ENCODE measurements at regions not wholly inside any gene's neighbourhood (a gene's known extent, or its start where the extent isn't known, plus 50 kb on each side); places are given as distances from the start of the nearest gene placed in this dataset.

GRCh38 chr1:244941121-244941520, 76.8 kb upstream of the HNRNPU start (continued):
- TF ChIP-seq NFYB (IDR thresholded peaks at IDR 0.05; ENCODE audit: insufficient read depth, low read depth, low read length) (no peak), SP1 (IDR thresholded peaks at IDR 0.05; ENCODE audit: low read depth, low read length) (no peak), BHLHE40 (IDR thresholded peaks at IDR 0.05; ENCODE audit: borderline replicate concordance in 1 of 2, low read depth in 2 of 2, low read length in 1 of 2) (no peak; a peak in 1 of 4 replicates), CHD4 (IDR thresholded peaks at IDR 0.05) (no peak), BCLAF1 (IDR thresholded peaks at IDR 0.05) (no peak), NKRF (conservative IDR thresholded peaks at IDR 0.05) (no peak), TARDBP (IDR thresholded peaks at IDR 0.05; ENCODE audit: borderline replicate concordance) (no peak), ZSCAN29 (IDR thresholded peaks at IDR 0.05) (0 out of 2 replicates have a peak, but pooled peaks have one; percentile 52), RB1 (IDR thresholded peaks at IDR 0.05; ENCODE audit: borderline replicate concordance) (no peak), IKZF2 (IDR thresholded peaks at IDR 0.05) (peak; percentile 31 to 58; a peak in 2 of 4 replicates), GABPA (IDR thresholded peaks at IDR 0.05; ENCODE audit: low read depth) (no peak), CEBPB (IDR thresholded peaks at IDR 0.05; ENCODE audit: borderline replicate concordance in 1 of 2, low read depth in 2 of 2, low read length in 2 of 2) (no peak), STAT3 (IDR thresholded peaks at IDR 0.05; ENCODE audit: low read depth, low read length) (no peak), CEBPZ (IDR thresholded peaks at IDR 0.05; ENCODE audit: low read depth, low read length) (no peak), PML (IDR thresholded peaks at IDR 0.05; ENCODE audit: low read length) (no peak), NFIC (IDR thresholded peaks at IDR 0.05; ENCODE audit: low read depth, low read length) (peak; percentile 65), KLF5 (IDR thresholded peaks at IDR 0.05; ENCODE audit: partially characterized antibody) (no peak), MTA3 (IDR thresholded peaks at IDR 0.05; ENCODE audit: borderline replicate concordance, low read length) (no peak; the same call in 1 of the 2 replicates), IRF4 (IDR thresholded peaks at IDR 0.05; ENCODE audit: low read depth, low read length) (peak; percentile 76), ZZZ3 (IDR thresholded peaks at IDR 0.05; ENCODE audit: control insufficient read depth, insufficient read length, low read depth) (no peak), BCL11A (IDR thresholded peaks at IDR 0.05; ENCODE audit: low read depth, low read length) (peak; percentile 66), EED (IDR thresholded peaks at IDR 0.05; ENCODE audit: low read depth) (peak; percentile 57; the same call in 1 of the 2 replicates), KAT2A (conservative IDR thresholded peaks at IDR 0.05; ENCODE audit: control insufficient read depth, low read depth, low read length) (no peak), FOXM1 (IDR thresholded peaks at IDR 0.05; ENCODE audit: low read depth, low read length) (0 out of 2 replicates have a peak, but pooled peaks have one; percentile 40), LARP7 (IDR thresholded peaks at IDR 0.05) (no peak), TCF3 (IDR thresholded peaks at IDR 0.05; ENCODE audit: borderline replicate concordance, insufficient read depth, low read depth, low read length) (no peak)
